Prostate gland (tissue), 2 donors: ENCODE measurements at regions not wholly inside any gene's neighbourhood (a gene's known extent, or its start where the extent isn't known, plus 50 kb on each side); places are given as distances from the start of the nearest gene placed in this dataset.

Experiments
- DNase-seq: peaks from one replicate; pipeline ENCODE4 v3.0.0-alpha.2; 2019; ENCODE audit warnings: low spot score
- H3K27ac ChIP-seq, 2 donors: fragments of 200-600 bp; sonication (generic); 2 replicates each; pipeline ENCODE4 v1.5.1; 2017 to 2019
- H3K27me3 ChIP-seq: fragments of 200-600 bp; sonication (generic); replicated peaks from 2 replicates; pipeline ENCODE4 v1.5.1; 2019; ENCODE audit not compliant: insufficient read depth
- H3K36me3 ChIP-seq, 2 donors: fragments of 200-600 bp; sonication (generic); 1 replicate in 1 of 2; 2 replicates in 1 of 2; pipeline versions ENCODE4 v1.5.1 to v1.8.1; 2017 to 2019
- H3K4me1 ChIP-seq: fragments of 200-600 bp; sonication (generic); replicated peaks from 2 replicates; pipeline ENCODE4 v1.5.1; 2019
- H3K4me3 ChIP-seq, 2 donors: fragments of 200-600 bp; sonication (generic); 2 replicates each; pipeline ENCODE4 v1.5.1; 2017 to 2019
- H3K9me3 ChIP-seq: fragments of 200-600 bp; sonication (generic); 2 replicates; pipeline ENCODE4 v1.5.1; 2017
- CTCF ChIP-seq, 4 experiments: fragments of 200-600 bp in 2 of 4; fragments of 450-650 bp in 2 of 4; sonication (generic) in 2 of 4; IDR thresholded peaks; 1 replicate in 3 of 4; 2 replicates in 1 of 4; pipeline ENCODE4 v1.5.1; 2016 to 2019; ENCODE audit warnings: antibody characterized with exemption in 4 of 4, mild to moderate bottlenecking in 2 of 4, moderate library complexity in 2 of 4
- POLR2A ChIP-seq: fragments of 450-650 bp; IDR thresholded peaks from one replicate; pipeline ENCODE4 v1.6.1; 2016; ENCODE audit warnings: antibody characterized with exemption, mild to moderate bottlenecking
- POLR2AphosphoS5 ChIP-seq: sonication (generic); formaldehyde crosslinking; IDR thresholded peaks from one replicate; pipeline ENCODE4 v1.6.1; 2017; ENCODE audit warnings: antibody characterized with exemption
- WGBS: methylation state at CpG from one replicate; pipeline ENCODE4 v1.1.5; 2018; 5-methylcytosine and 5-hydroxymethylcytosine counted together
- intact Hi-C: fragments of 100-400 bp; cut with DNase I; formaldehyde crosslinking; loops from one replicate; pipeline ENCODE4 v1.14.2; 2022

- no peaks in the 10 kb centered on the region for H3K36me3 ChIP-seq
- no peak overlapping the region for H3K27ac ChIP-seq
- H3K4me3 ChIP-seq = no peak overlapping the region
- no peak for DNase-seq
- no peaks in the 10 kb centered on the region for H3K9me3 ChIP-seq
- TF ChIP-seq POLR2A (no peak), CTCF (IDR thresholded peaks at IDR 0.05) (no peak), POLR2AphosphoS5 (no peak)
- H3K4me1 ChIP-seq = no peaks in the 10 kb centered on the region
- 93% methylated on average over 4 of the region's 4 CpGs for WGBS
- intact Hi-C loops = no loop called here
- H3K27me3 ChIP-seq = peaks cover 2% of the 10 kb centered on the region
These were observed 720.2 kb downstream of the PTPRU start for GRCh38 chr1:29956349-29957030.

- 79% methylated on average over 3 of the region's 3 CpGs for WGBS
- TF ChIP-seq POLR2AphosphoS5 (no peak), CTCF (IDR thresholded peaks at IDR 0.05) (no peak), POLR2A (no peak)
- no peak for DNase-seq
These were observed 718.3 kb downstream of the PTPRU start for GRCh38 chr1:29954591-29954990.

GRCh38 chr1:29953961-29954360 is 717.6 kb downstream of the PTPRU start:
- no peak overlapping the region for H3K27ac ChIP-seq
- H3K4me3 ChIP-seq = no peak overlapping the region
- H3K9me3 ChIP-seq = no peaks in the 10 kb centered on the region
- no peaks in the 10 kb centered on the region for H3K36me3 ChIP-seq
- DNase-seq = no peak
- no peaks in the 10 kb centered on the region for H3K27me3 ChIP-seq
- intact Hi-C loops = no loop called here
- TF ChIP-seq CTCF (IDR thresholded peaks at IDR 0.05) (no peak), POLR2AphosphoS5 (no peak), POLR2A (no peak)
- WGBS = 55% methylated on average over 7 of the region's 7 CpGs
- H3K4me1 ChIP-seq = no peaks in the 10 kb centered on the region

More at GRCh38 chr1:29954591-29954990, 718.3 kb downstream of the PTPRU start:
- Histone ChIP-seq H3K27ac (no peak overlapping the region), H3K36me3 (no peaks in the 10 kb centered on the region), H3K27me3 (no peaks in the 10 kb centered on the region), H3K4me1 (no peaks in the 10 kb centered on the region), H3K9me3 (no peaks in the 10 kb centered on the region), H3K4me3 (no peak overlapping the region)
- intact Hi-C loops = no loop called here

- Histone ChIP-seq H3K36me3 (no peaks in the 10 kb centered on the region), H3K27ac (no peak overlapping the region), H3K9me3 (no peaks in the 10 kb centered on the region), H3K4me1 (no peaks in the 10 kb centered on the region), H3K27me3 (peaks cover 2% of the 10 kb centered on the region), H3K4me3 (no peak overlapping the region)
- WGBS = 42% methylated on average over 1 of the region's 1 CpG
- intact Hi-C loops = no loop called here
- no peak for DNase-seq
- TF ChIP-seq POLR2A (no peak), CTCF (IDR thresholded peaks at IDR 0.05) (no peak), POLR2AphosphoS5 (no peak)
These were observed 713.4 kb downstream of the PTPRU start for GRCh38 chr1:29949676-29950075.

- H3K4me1 ChIP-seq = no peaks in the 10 kb centered on the region
- no peak for DNase-seq
- H3K27me3 ChIP-seq = peaks cover 2% of the 10 kb centered on the region
- H3K27ac ChIP-seq = no peak overlapping the region
- WGBS = 70% methylated on average over 8 of the region's 8 CpGs
- no peak overlapping the region for H3K4me3 ChIP-seq
- no peaks in the 10 kb centered on the region for H3K36me3 ChIP-seq
- no peaks in the 10 kb centered on the region for H3K9me3 ChIP-seq
- intact Hi-C loops = no loop called here
- no peak for TF ChIP-seq POLR2AphosphoS5
- TF ChIP-seq POLR2A = no peak
- TF ChIP-seq CTCF (IDR thresholded peaks at IDR 0.05) = no peak
These were observed 712.3 kb downstream of the PTPRU start for GRCh38 chr1:29948581-29948980.
